ENCODE measurements at regions not wholly inside any gene's neighbourhood (a gene's known extent, or its start where the extent isn't known, plus 50 kb on each side); places are given as distances from the start of the nearest gene placed in this dataset.
A peak's percentile ranks its signal among the peaks of the same experiment; 100 is the strongest.

GRCh38 chr13:73876323-73876722 lies 257.9 kb downstream of the KLF12 start:
- no peaks in the 10 kb centered on the region for H3K27me3 ChIP-seq (ENCODE audit: control insufficient read depth, insufficient read depth, low read length)
- no peak overlapping the region for H2AK9ac ChIP-seq (replicated peaks; ENCODE audit: low read depth, low read length, poor library complexity)
- H3K36me3 ChIP-seq (ENCODE audit: control insufficient read depth, insufficient read depth, low read length): no peaks in the 10 kb centered on the region
- ATAC-seq (ENCODE audit: low read depth) (no peak), DNase-seq (no peak)
- H3K23ac ChIP-seq (ENCODE audit: low read depth, low read length): no peak overlapping the region
- peaks cover 5% of the 10 kb centered on the region; the same call in 1 of the 2 replicates for H3K4me1 ChIP-seq (ENCODE audit: control insufficient read depth, insufficient read depth, low read length)
- H4K20me1 ChIP-seq (ENCODE audit: insufficient read depth, low read length): no peaks in the 10 kb centered on the region
- dilution Hi-C loops (cut with HindIII; ENCODE audit: low sequenced_read_pairs, unreplicated experiment) (no loop called here), in situ Hi-C loops (cut with MboI; ENCODE audit: low sequenced_read_pairs) (no loop called here), intact Hi-C loops (cut with micrococcal nuclease) (no loop called here)
- no peak overlapping the region for H4K91ac ChIP-seq (ENCODE audit: insufficient read depth, low read depth, low read length)
- H2BK20ac ChIP-seq (ENCODE audit: low read depth, low read length): no peak overlapping the region
- H3K9me3 ChIP-seq (ENCODE audit: control insufficient read depth, insufficient read depth, low read length): peaks cover 3% of the 10 kb centered on the region; the same call in 1 of the 2 replicates
- H2BK5ac ChIP-seq (ENCODE audit: low read depth, low read length, poor library complexity, severe bottlenecking): no peak overlapping the region
- H3K4me2 ChIP-seq (ENCODE audit: low read depth, low read length): no peak overlapping the region
- no TSS peak for BruUV-seq (replicated peaks)
- H3K56ac ChIP-seq (ENCODE audit: extremely low read depth, insufficient read depth, low read length): no peak overlapping the region
- no peak for TF ChIP-seq RFX5 (IDR thresholded peaks at IDR 0.05; ENCODE audit: low read depth, low read length)
- no peak for TF ChIP-seq FOS (IDR thresholded peaks at IDR 0.05; ENCODE audit: low read depth, low read length)
- TF ChIP-seq NFE2L2 (IDR thresholded peaks at IDR 0.05; ENCODE audit: low read depth, low read length): no peak
- TF ChIP-seq MAZ (IDR thresholded peaks at IDR 0.05; ENCODE audit: borderline replicate concordance, low read depth, low read length): no peak
- no peak for TF ChIP-seq ELK1 (IDR thresholded peaks at IDR 0.05; ENCODE audit: borderline replicate concordance, low read depth, low read length)
- no peak for TF ChIP-seq RAD21 (IDR thresholded peaks at IDR 0.05; ENCODE audit: low read length)
- TF ChIP-seq USF2 (IDR thresholded peaks at IDR 0.05; ENCODE audit: low read depth, low read length): no peak
- TF ChIP-seq CTCF (conservative IDR thresholded peaks at IDR 0.05; ENCODE audit: low read depth, low read length): no peak
- TF ChIP-seq BHLHE40 (IDR thresholded peaks at IDR 0.05; ENCODE audit: low read depth, low read length): no peak
- no peak for TF ChIP-seq SMC3 (IDR thresholded peaks at IDR 0.05; ENCODE audit: low read depth, low read length)
- TF ChIP-seq CEBPB (IDR thresholded peaks at IDR 0.05; ENCODE audit: low read depth, low read length): no peak
- TF ChIP-seq MAFK (IDR thresholded peaks at IDR 0.05; ENCODE audit: low read depth, low read length): no peak
- TF ChIP-seq CHD1 (IDR thresholded peaks at IDR 0.05; ENCODE audit: low read depth, low read length): no peak
- TF ChIP-seq RCOR1 (IDR thresholded peaks at IDR 0.05; ENCODE audit: insufficient replicate concordance, low read length): no peak
- no peak for TF ChIP-seq MXI1 (IDR thresholded peaks at IDR 0.05; ENCODE audit: borderline replicate concordance, low read depth, low read length)
- no peak for TF ChIP-seq POLR2A (IDR thresholded peaks at IDR 0.05; ENCODE audit: low read depth, low read length)
- no CpG with 5 or more reads among the region's 1 CpG for WGBS, 2 experiments (ENCODE audit: extremely low coverage in 2 of 2, insufficient read length in 1 of 2)
- ChIA-PET CTCF (no interaction called here), POLR2A (ENCODE audit: unreplicated experiment) (interaction anchor here (0.6 kb wide), 1 partner anchor 876 kb away, joined by 9 read pairs; no protein-coding TSS in a partner anchor)
- H3K14ac ChIP-seq (replicated peaks; ENCODE audit: low read depth, low read length): 0 out of 2 replicates have a peak overlapping the region, but pooled peaks have one; percentile 2
- H3K4me3 ChIP-seq (ENCODE audit: insufficient read depth, low read depth, low read length): no peak overlapping the region
- H2BK120ac ChIP-seq (ENCODE audit: low read depth, low read length): no peak overlapping the region
- no peak overlapping the region for H2AK5ac ChIP-seq (ENCODE audit: low read depth, low read length)
- H4K8ac ChIP-seq (ENCODE audit: low read depth in 2 of 2, low read length in 2 of 2): peak overlapping the region in 1 of 2 experiments; percentile 7; a peak in 1 of 4 replicates
- no peak overlapping the region for H2BK15ac ChIP-seq (ENCODE audit: low read depth, low read length)
- H3K4ac ChIP-seq (ENCODE audit: low read depth, low read length): no peak overlapping the region
- H3K18ac ChIP-seq (ENCODE audit: low read depth, low read length): no peak overlapping the region
- peaks cover 18 to 41% of the 10 kb centered on the region in 2 experiments for H3K79me1 ChIP-seq (ENCODE audit: low read depth in 1 of 2, low read length in 2 of 2)
- H4K5ac ChIP-seq (ENCODE audit: low read depth, low read length): no peak overlapping the region
- H2AFZ ChIP-seq (replicated peaks; ENCODE audit: low read length, poor library complexity): no peak overlapping the region
- H3K9me1 ChIP-seq (ENCODE audit: insufficient read depth, low read length): peaks cover 7% of the 10 kb centered on the region; the same call in 1 of the 2 replicates
- H3K27ac ChIP-seq (ENCODE audit: insufficient read depth, low read length): no peak overlapping the region
- H3K9ac ChIP-seq (ENCODE audit: low read depth, low read length): no peak overlapping the region
